NB4 (cell line): ENCODE measurements at regions not wholly inside any gene's neighbourhood (a gene's known extent, or its start where the extent isn't known, plus 50 kb on each side); places are given as distances from the start of the nearest gene placed in this dataset.

Experiments
- DNase-seq: peaks from one replicate; pipeline ENCODE4 v3.0.0; 2010; ENCODE audit warnings: low read depth
- H3K4me3 ChIP-seq: one replicate; pipeline ENCODE4 v1.5.1; 2011; ENCODE audit warnings: mild to moderate bottlenecking, low read depth, low read length, moderate library complexity
- MYC ChIP-seq: IDR thresholded peaks from 2 replicates; pipeline ENCODE4 v1.6.1; 2011; ENCODE audit warnings: low read depth, low read length
- POLR2A ChIP-seq: IDR thresholded peaks from 2 replicates; pipeline ENCODE4 v1.6.1; 2011; ENCODE audit warnings: mild to moderate bottlenecking; ENCODE audit not compliant: insufficient read length; ENCODE audit errors: extremely low read depth
- TF ChIP-seq, protein P1 (sequence below): IDR thresholded peaks from 2 replicates; pipeline ENCODE4 v1.6.1; 2011; ENCODE audit warnings: low read depth, low read length
- TF ChIP-seq, protein P2 (sequence below): IDR thresholded peaks from one replicate; pipeline ENCODE4 v1.5.1; 2012; ENCODE audit warnings: low read depth, low read length

DNA sequence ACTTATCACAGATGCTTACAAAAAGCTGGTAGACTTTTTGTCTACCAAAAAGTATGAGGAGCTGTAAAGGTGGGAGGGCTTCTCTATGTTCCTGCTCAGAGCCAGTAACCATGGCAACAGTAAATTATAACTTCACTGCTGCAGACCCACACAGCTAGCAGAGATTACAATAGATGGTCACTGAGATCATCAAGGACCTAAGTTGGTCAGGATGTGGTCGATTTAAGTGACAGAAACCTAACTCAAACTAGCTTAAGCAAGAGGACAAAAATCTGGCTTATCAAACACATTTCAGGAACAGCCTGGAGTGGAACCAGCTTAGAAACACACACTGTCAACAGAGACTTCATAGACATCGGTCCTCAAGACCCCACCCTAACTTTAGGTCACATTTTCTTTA lies 113.4 kb upstream of the ATP1A1 start:
- TF ChIP-seq MYC (no peak), POLR2A (no peak)
- TF ChIP-seq, protein P1, sequence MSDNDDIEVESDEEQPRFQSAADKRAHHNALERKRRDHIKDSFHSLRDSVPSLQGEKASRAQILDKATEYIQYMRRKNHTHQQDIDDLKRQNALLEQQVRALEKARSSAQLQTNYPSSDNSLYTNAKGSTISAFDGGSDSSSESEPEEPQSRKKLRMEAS = no peak
- TF ChIP-seq, protein P2, sequence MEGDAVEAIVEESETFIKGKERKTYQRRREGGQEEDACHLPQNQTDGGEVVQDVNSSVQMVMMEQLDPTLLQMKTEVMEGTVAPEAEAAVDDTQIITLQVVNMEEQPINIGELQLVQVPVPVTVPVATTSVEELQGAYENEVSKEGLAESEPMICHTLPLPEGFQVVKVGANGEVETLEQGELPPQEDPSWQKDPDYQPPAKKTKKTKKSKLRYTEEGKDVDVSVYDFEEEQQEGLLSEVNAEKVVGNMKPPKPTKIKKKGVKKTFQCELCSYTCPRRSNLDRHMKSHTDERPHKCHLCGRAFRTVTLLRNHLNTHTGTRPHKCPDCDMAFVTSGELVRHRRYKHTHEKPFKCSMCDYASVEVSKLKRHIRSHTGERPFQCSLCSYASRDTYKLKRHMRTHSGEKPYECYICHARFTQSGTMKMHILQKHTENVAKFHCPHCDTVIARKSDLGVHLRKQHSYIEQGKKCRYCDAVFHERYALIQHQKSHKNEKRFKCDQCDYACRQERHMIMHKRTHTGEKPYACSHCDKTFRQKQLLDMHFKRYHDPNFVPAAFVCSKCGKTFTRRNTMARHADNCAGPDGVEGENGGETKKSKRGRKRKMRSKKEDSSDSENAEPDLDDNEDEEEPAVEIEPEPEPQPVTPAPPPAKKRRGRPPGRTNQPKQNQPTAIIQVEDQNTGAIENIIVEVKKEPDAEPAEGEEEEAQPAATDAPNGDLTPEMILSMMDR = no peak
- H3K4me3 ChIP-seq = no peak overlapping the region
- peak; percentile 6 for DNase-seq

DNA sequence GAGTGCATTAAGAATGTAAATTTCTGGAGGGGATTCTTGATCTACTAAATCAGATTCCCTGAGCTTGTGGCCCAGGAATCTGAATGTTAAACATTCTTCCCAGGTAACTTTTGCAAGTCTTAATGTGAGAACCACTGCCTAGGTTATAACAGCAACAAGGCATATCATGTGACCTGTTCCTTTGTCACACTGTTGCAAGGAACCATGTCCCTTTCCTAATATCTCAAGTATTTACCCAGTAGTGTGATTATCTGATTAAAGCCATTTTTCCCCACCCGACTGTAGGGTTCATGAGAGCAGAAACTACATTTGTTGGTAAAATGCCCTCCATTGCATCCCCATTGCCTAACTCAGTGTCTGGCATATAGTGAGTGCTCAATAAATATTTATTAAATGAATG lies 112.9 kb upstream of the ATP1A1 start:
- TF ChIP-seq, protein P2 = no peak
- TF ChIP-seq POLR2A (no peak), MYC (no peak)
- TF ChIP-seq, protein P1 = no peak
- no peak overlapping the region for H3K4me3 ChIP-seq
- no peak for DNase-seq

DNA sequence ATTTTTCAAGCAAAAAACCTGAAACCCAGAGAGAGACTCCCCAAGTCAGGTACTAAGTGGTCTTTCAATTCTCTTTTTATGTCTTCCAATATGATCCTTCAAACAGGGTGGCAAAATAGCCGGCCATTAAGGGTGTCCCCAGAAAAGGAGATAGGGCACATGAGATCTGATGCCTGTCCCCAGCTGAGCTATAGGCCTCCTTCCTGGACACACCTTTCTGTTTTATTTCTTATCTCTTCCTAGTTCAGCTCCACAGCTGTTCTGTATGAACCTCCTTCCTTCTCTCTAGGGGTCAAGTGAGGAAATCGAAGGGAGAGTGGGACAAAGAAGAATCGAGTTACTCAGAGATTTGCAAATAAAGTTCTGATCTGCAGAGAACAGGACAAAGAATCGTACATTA lies 112.4 kb upstream of the ATP1A1 start:
- H3K4me3 ChIP-seq = no peak overlapping the region
- no peak for DNase-seq
- TF ChIP-seq, protein P1 = no peak
- TF ChIP-seq MYC (no peak), POLR2A (no peak)
- TF ChIP-seq, protein P2 = no peak

DNA sequence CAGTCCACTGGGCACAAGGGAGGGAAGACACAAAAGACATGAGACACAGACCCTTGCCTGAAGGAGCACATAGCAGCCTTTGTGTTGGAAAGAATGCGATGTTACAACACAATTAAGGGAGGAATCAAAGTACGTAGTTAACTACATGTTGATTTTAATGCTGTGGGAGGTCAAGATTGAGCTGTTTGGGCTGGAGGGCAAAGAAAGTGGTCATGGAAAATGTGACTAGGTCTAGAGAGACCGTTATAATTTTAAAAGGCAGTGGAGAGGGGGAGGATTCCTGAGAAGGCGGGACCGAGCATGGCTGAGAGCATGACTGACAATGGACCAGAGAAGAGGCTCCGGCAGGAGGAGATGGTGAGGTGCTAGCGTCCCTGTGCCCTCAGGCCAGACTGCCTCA lies 111.8 kb upstream of the ATP1A1 start:
- no peak overlapping the region for H3K4me3 ChIP-seq
- no peak for TF ChIP-seq POLR2A
- TF ChIP-seq MYC = no peak
- TF ChIP-seq, protein P1 = no peak
- TF ChIP-seq, protein P2 = no peak
- no peak for DNase-seq

DNA sequence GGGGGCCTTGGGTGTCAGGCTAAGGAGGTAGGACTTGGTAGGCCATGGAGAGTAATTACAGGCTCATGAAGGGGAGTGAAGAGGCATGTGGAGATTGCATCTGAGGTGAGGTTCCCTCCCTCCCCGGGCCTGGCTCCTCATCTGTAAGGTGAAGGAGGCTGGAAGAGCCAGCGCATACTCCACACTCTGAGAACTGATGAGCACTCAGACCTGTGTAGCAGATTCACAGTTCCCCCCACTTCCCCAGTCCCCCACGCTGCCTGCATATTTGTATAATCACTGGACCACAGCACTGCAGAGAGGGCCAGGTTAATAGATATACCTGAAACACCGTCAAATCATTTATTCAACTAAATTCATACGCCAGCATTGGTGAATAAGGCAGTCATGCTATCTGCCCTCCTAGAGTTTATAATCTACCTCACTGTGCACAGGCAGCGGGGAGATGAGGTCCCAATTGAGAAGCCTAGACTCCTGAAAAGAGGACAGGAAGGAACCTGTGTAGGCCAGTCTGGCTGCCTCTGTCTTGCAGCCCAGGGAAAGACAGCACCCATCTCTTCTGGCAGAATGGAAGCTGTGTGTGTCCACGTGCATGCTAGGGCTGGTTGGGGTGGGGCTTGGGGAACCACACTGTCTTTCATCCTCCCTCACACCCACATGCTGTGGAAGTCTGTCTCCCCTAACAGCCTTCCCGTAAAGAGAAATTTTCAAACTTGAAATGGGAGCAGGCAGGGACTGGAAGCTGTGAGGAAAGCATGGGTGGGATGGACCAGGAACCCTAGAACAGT lies 110.6 kb upstream of the ATP1A1 start:
- TF ChIP-seq POLR2A (no peak), MYC (no peak)
- TF ChIP-seq, protein P1 = no peak
- TF ChIP-seq, protein P2 = no peak
- no peak overlapping the region for H3K4me3 ChIP-seq
- DNase-seq = no peak

DNA sequence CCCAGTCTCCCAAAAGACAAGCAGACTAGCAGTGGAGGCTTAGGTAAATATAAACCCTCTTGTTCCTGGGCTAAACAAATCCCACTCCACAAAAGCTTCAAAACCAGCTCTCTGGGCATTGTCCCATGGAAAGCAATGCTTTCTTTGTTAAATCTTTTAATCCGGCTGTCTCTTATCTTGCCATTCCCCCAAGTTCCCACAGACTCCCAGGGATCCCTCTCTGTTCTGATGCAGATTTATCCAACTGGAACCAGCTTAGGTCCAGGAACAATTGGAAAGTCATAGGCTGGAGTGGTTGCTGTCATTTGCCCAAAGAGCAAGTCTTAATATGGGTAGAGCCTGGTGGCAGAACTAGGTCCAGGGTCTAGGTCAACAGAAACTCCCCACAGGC lies 110.1 kb upstream of the ATP1A1 start:
- no peak for DNase-seq
- H3K4me3 ChIP-seq = no peak overlapping the region
- TF ChIP-seq, protein P1 = no peak
- TF ChIP-seq POLR2A (no peak), MYC (no peak)
- TF ChIP-seq, protein P2 = no peak
